ENCODE measurements at regions not wholly inside any gene's neighbourhood (a gene's known extent, or its start where the extent isn't known, plus 50 kb on each side); places are given as distances from the start of the nearest gene placed in this dataset.

DNA sequence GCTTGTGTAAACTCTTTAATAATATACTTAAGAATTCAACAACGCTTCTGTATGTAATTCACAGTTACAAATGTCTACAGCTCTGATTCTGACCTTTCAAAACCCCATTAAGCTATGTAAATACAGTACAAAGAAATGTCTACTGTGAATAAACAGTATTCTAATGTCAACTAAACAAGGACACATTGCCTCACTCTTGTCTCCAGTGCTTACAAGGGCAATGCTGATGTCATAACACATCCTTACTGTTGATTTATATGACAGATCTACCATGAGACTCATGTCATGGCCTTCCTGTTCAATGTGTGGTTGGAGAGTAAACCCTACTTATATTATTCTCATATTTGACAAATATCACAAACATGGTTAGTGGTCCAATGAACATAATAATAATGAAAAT lies 256.1 kb upstream of the ADGRL3 start:
- TF ChIP-seq EZH2 (IDR thresholded peaks at IDR 0.05; ENCODE audit: insufficient read depth, poor library complexity, severe bottlenecking): no peak
- no peak for TF ChIP-seq EZH2phosphoT487 (IDR thresholded peaks at IDR 0.05; ENCODE audit: insufficient read depth, low read depth)

All from GM23248 (cell line).